NCI-H187 (cell line): ENCODE measurements at regions not wholly inside any gene's neighbourhood (a gene's known extent, or its start where the extent isn't known, plus 50 kb on each side); places are given as distances from the start of the nearest gene placed in this dataset.
A peak's percentile ranks its signal among the peaks of the same experiment; 100 is the strongest.
"Not testable (repeated sequence)": the region's sequence is repeated elsewhere in the genome, so short reads cannot be mapped to it uniquely, and the experiment has no call there.

ENCODE experiments used
- DNase-seq, 2 experiments: peaks; one replicate each; lab custom pipeline; 2025; lab: John Stamatoyannopoulos, UW

DNA sequence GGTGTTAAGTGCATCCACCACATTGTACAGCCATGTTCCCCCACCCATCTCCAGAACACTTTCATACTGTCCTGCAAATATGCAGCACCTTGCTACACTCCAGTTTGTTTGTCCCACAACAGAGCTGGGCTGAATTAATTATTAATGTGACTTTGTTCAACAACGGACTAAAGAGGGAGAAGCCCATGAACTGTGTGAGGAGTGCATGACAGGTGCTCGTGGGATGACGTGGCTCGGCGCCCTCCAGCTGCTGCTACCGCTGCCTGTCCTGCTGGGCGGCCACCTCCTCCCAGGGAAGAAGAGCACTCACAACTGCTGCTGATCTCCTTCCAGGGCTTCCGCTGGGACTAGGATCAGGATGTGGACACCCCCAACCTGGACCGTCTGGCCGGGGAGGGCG is 111.2 kb upstream of the DEFB108B start:
- DNase-seq, result not testable (repeated sequence)

- not testable (repeated sequence) for DNase-seq
These were observed 109.0 kb upstream of the DEFB108B start for GRCh38 chr11:71723991-71724390.

- DNase-seq, result not testable (repeated sequence)
These were observed 102.3 kb upstream of the DEFB108B start for GRCh38 chr11:71730748-71731147.

DNA sequence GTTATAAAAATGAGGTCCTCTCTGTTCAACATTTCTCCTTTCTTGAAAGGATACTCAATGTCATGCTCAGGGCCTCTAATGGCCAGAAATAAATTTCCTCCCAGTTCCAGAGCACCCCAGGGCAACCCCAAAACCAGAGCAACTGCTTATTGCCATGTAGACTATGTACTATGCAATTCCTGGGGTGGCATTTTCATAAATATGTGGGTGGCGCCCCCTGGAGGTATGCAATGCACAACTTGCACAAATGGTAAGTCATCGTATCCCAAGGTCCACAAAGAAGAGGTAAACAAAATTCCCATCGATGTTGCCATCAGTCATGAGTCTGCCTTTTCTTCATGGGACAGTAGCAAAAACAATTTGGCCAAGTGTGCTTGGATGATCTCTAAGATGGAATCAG is 98.6 kb upstream of the DEFB108B start:
- DNase-seq, result not testable (repeated sequence)

- DNase-seq, result not testable (repeated sequence)
These were observed 94.7 kb upstream of the DEFB108B start for GRCh38 chr11:71738317-71738716.

- DNase-seq, result not testable (repeated sequence)
These were observed 89.6 kb upstream of the DEFB108B start for GRCh38 chr11:71743385-71743784.

- not testable (repeated sequence) for DNase-seq
These were observed 87.3 kb upstream of the DEFB108B start for GRCh38 chr11:71745656-71746055.

DNA sequence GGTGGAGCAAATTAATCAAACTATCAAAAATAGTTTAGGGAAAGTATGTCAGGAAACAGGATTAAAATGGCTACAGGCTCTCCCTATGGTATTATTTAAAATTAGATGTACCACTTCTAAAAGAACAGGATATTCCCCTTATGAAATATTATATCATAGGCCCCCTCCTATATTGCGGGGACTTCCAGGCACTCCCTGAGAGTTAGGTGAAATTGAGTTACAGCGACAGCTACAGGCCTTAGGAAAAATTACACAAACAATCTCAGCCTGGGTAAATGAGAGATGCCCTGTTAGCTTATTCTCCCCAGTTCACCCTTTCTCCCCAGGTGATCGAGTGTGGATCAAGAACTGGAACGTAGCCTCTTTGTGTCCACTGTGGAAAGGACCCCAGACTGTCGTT is 86.7 kb upstream of the DEFB108B start:
- DNase-seq, result not testable (repeated sequence)

DNA sequence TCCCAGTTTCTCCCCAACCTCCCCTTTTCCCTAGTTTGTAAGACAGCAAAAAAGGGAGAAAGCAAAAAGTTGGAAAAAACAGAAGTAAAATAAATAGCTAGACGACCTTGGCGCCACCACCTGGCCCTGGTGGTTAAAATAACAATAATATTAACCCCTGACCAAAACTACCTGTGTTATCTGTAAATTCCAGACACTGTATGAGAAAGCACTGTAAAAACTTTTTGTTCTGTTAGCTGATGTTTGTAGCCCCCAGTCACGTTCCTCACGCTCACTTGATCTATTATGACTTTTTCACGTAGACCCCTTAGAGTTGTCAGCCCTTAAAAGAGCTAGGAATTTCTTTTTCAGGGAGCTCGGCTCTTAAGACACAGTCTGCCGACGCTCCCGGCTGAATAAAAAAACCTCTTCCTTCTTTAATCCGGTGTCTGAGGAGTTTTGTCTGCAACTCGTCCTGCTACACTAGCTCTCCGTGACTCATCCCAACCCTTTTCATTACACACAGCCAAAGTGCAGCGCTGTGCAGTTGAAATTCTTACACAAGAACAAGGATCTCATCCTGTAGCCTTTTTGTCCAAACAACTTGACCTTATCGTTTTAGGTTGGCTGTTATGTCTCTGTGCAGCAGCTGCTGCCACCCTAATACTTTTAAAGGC is 83.9 kb upstream of the DEFB108B start:
- not testable (repeated sequence) for DNase-seq

GRCh38 chr11:71750908-71751307 is 82.1 kb upstream of the DEFB108B start:
- not testable (repeated sequence) for DNase-seq

GRCh38 chr11:71764695-71765491 is 68.1 kb upstream of the DEFB108B start:
- peak; percentile 50 to 58 for DNase-seq

GRCh38 chr11:71767016-71767415 is 66.0 kb upstream of the DEFB108B start:
- not testable (repeated sequence) for DNase-seq

GRCh38 chr11:71772193-71772592 is 60.8 kb upstream of the DEFB108B start:
- DNase-seq, result not testable (repeated sequence)

DNA sequence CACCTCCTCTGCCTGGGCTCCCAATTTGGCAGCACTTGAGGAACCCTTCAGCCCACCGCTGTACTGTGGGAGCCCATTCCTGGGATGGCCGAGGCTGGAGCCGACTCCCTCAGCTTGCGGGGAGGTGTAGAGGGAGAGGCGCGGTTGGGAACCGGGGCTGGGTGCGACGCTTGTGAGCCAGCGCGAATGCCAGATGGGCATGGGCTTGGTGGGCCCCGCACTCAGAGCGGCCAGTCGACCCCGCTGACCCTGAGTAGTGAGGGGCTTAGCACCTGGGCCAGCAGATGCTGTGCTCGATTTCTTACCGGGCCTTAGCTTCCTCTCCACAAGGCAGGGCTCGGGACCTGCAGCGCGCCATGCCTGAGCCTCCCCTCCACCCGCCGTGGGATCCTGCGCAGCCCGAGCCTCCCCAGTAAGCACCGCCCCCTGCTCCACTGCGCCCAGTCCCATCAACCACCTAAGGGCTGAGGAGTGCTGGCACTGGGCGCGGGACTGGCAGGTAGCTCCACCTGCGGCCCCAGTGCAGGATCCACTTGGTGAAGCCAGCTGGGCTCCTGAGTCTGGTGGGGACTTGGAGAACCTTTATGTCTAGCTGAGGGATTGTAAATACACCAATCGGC is 58.3 kb upstream of the DEFB108B start:
- DNase-seq, result no peak

GRCh38 chr11:71780116-71780515 is 52.9 kb upstream of the DEFB108B start:
- DNase-seq, result not testable (repeated sequence)

GRCh38 chr11:71780771-71781170 is 52.2 kb upstream of the DEFB108B start:
- not testable (repeated sequence) for DNase-seq

GRCh38 chr11:71781491-71781890 is 51.5 kb upstream of the DEFB108B start:
- DNase-seq, result not testable (repeated sequence)

GRCh38 chr11:71782229-71782861 is 50.7 kb upstream of the DEFB108B start:
- not testable (repeated sequence) for DNase-seq

- not testable (repeated sequence) for DNase-seq
These were observed 49.8 kb upstream of the DEFB108B start for GRCh38 chr11:71783191-71783590.
